HG03432 (cell line): ENCODE measurements at regions not wholly inside any gene's neighbourhood (a gene's known extent, or its start where the extent isn't known, plus 50 kb on each side); places are given as distances from the start of the nearest gene placed in this dataset.
"Not testable (repeated sequence)": the region's sequence is repeated elsewhere in the genome, so short reads cannot be mapped to it uniquely, and the experiment has no call there.

Experiments
- ATAC-seq: cut with Tn5 transposase; IDR thresholded peaks from one replicate; pipeline ENCODE4 v1.9.1; 2021; ENCODE audit warnings: mild to moderate bottlenecking, moderate library complexity; ENCODE audit not compliant: unreplicated experiment

DNA sequence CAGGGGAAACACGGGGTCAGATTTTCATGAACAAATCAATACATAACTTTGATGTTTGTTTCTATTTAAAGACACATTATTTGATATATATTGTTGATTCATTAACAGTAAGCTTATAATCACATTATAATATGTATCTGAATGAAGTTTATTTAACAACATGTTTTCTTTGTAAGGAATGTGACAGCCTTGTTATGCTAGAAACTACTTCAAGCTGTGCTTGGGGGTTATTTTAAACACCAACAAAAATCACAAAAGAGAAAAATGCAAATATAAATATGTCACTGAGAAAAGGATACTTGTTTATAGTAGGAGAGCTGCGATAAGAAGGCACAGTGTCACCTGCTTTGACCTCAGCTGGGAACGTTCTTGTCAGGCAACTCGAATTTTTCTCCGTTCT is 354.6 kb upstream of the AGA start:
- ATAC-seq: no peak

DNA sequence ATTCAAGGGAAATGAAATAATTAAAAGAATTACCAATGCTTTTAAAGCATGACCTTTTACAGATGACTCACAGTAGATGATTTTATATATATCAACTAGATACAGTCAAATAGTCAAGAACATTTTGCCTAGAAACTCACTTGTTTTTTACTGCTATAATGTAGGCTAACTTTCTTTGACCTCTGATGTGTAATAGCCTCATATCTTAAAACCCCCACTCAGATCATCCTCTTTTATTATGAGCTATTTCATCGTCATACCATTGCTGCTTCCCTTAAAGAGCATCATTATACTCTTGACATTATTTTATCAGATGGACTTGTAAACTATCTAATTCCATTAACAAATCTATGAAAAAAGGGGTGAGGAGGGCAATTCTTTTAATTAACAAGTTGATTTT is 355.9 kb upstream of the AGA start:
- ATAC-seq: no peak

DNA sequence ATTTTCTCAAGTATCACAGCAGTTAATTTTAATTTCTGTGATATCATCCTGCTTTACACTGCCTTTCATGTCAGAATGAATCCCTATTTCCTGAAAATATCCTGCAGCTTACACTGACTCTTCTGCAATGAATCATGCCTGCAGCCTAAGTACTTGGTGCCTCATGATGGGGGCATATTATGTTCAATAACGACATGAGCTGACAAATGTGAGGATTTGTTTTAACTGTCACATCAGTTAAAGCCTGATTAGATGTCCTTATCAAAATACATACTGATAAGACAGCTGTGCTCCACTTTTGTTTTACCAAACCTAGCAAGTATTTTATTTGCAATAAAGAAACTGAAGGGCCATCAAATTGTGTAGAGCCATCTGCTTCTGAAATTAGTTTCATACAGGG is 359.9 kb upstream of the AGA start:
- ATAC-seq: no peak

DNA sequence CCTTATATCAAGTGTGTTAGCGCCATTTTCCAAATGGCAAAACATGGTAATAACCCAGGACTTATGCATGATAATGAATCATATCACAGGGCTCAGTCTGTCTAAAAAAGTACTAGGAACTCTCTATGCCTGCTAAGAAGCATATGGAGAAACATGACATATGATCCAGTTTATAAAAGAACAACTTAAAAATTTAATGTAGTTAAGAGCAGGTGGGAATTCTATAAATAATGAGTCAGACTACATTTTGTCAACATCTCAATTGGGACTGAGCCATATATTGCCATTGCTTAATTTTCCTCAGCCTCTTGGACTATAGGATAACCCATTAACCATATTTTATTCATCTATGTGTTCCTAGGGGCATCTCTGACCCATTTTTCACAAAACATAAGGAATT is 360.4 kb upstream of the AGA start:
- no peak for ATAC-seq

DNA sequence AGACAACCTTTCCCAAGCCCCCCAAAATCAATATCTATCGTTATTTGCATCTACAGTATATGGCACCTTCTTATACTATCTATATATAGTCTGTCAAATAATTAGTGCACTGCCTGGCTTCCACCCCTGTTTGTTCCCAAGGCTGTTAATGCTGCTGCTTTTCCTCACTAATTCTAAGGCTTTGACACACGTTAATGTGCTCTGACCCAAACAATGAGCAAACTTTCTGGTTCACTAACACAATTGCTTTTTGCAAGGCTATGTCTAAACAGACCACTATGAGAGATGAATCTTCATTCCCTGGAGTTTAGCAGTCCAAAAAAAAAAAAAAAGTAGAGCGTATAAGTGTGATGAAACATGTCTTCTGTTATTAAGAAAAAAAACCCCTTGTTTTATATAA is 360.9 kb upstream of the AGA start:
- no peak for ATAC-seq

DNA sequence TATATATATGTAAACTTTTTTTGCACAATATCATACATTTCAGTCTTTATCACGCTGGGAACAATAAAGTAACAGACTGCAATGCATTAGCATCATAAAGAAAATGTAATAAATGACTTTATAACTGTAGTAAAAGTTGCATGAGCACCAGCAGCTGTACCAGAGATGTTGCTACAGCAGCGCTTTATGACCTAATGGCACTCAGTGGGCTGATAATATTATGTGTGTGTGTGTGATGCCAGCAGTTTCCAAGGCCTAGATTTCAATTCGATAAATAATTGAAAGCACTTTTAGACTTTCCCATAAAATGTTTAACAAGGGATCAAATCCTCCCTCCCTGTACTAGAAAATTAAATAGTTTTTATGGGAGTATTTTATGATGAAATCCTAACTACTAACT is 367.6 kb upstream of the AGA start:
- no peak for ATAC-seq

DNA sequence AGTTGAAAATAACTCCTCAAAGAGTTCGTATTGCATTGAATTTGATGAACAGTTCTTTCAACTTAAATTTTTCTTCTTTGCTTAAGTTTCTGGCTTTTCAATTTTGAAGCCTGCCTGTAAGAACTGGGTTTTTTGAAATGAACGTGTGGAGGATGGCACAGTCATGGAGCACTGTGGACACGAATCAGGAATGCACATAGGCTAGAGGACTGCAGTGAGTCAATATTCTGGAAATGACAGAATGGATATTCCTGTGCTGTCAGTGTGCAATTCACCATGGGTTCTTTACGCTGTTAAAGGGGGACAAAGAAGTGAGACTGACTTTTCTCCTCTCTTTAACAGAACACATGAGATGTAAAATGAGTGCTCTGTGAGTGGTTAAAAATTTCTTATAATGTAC is 368.0 kb upstream of the AGA start:
- ATAC-seq: no peak

DNA sequence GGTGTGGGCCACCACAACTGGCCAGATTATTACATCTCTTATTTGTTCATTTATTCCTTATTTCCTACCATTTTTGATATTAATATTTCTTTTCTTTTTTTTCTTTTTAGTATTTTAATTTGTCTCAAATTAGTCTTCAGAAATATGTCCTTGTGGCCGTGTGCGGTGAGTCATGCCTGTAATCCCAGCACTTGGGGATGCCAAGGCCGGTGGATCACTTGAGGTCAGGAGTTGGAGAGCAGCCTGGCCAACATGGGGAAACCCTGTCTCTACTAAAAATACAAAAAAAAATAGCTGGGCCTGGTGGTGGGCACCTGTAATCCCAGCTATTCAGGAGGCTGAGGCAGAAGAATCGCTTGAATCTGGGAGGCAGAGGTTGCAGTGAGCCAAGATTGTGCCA is 376.2 kb upstream of the AGA start:
- ATAC-seq: not testable (repeated sequence)

DNA sequence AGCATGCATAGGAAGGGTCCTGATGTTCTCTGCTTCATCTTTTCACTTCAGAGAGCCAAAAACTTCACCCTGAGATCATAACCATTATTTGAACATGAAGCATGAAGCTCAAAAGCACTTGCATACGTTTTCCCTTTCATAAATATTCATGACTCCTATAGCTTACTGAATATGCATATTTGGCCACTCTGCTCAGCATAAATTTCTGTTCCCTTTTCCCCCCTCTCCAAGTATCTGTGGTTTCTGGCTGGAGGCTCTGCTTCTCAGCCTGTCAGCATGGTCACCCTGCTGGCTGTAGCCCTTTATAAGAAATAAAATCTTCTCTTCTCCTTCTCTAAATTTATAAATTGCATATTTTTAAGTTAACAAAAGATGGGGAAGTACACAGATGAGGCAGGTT is 384.7 kb upstream of the AGA start:
- ATAC-seq: no peak

DNA sequence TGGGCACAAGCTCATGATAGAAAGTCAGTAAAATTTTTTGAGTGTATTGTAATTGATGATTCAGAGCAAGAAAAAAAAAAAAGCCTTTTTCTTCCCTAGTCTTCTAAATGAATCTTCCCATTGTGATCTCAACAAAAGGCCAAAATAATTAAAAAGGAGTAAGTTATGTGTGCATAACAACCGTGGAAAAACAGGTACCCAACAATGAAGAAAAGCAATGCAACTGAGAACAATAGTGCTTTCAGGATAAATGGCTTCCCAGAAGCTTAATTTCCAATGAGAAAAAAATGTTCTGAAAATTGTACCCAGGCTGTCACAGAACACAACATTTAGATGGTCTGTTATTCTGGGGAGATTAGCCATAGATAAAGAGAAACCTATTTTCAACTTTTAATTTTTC is 399.0 kb upstream of the AGA start:
- no peak for ATAC-seq

DNA sequence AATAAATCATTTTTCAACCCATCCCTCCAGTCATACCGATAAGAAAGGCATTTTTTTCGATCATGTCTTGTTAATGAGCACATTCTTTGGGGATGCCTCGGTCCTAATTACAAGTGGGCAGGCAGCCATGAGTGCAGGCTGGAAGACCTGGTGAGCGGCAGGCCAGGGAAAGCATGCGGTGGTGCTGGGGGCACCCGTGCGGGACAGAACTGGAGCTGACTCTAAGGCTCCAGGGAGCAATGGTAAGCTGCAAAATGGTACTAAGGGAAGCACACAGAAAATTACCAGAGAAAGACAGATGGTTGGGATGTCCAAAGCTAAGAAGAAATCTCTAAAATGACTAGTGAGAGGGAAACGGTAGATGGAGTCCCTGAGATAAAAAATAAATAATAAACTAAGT is 411.0 kb upstream of the AGA start:
- ATAC-seq: no peak

DNA sequence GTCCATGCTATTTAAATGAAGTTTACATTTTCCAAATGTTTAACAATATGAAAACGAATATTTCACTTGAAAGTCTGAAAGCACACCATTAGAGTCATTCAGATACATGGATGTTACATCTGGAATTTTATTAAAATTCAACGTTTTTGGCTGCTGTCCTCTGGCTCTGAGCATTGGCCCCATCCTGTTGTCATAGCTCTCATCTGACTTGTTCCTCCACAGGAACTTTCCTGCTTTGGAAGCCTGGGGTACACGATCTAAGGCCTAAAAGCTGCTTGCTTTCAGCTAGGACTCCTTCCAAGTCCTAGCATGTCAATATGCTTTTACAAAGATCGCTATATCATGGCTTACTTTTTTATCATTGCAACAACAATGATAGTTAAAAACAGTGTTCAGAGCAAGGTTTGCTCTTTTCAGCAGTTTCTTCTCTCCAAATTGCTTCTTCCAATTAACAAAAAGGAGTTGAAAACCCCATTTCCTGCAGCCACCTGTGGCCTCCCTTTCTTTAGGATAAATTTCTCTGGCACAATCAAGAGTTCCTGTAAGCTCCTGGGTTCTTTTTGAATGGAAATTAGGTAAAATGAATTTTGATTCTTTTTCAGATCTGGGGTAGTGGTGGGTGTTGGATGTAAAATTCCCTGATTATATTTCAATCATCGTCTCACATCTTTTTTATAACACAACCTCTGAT is 413.4 kb upstream of the AGA start:
- no peak for ATAC-seq

DNA sequence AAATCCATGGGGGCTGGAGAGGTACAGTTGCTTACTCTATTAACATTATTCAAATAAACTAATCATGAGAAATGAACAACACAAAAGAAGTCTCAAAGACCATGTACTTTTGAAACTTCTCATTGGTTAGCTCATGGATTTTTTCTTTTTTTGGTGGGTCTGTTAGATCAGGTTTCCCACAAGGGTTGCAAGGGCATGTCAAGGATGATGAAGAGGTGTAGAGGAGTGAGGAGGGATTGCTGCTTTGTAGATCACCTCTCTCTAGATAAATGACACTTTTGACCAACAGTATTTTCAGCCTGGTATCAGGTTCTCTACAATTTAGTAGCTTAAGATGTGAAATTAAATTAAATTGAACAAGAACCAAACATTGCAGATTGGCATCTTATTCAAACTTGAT is 417.9 kb upstream of the AGA start:
- ATAC-seq: no peak

DNA sequence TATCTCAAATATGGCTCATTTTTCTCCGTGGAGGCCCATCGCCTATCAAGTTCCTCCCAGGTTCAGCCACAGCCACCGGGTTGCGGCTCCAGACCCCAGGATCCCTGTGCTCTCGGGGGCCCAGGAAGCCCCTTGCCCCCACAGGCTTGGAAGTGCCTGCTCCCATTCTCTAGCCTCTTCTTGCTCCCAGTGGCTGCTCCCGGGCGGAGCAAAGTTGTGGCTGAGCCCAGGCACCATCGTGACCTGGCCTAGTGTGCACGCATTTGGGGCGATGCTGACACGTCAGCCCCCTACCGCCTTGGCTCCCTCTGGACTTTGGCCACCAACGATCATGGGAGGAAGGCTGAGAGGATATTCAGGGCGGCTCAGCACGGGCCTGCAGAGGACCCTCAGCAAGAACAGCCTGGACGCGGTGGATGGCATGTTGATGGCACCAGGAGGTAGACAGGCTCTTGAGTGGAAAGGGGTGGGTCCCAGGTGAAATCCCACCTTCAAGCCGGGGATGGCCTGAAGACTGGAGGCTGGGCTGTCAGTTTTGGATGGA is 419.4 kb upstream of the AGA start:
- ATAC-seq: no peak

DNA sequence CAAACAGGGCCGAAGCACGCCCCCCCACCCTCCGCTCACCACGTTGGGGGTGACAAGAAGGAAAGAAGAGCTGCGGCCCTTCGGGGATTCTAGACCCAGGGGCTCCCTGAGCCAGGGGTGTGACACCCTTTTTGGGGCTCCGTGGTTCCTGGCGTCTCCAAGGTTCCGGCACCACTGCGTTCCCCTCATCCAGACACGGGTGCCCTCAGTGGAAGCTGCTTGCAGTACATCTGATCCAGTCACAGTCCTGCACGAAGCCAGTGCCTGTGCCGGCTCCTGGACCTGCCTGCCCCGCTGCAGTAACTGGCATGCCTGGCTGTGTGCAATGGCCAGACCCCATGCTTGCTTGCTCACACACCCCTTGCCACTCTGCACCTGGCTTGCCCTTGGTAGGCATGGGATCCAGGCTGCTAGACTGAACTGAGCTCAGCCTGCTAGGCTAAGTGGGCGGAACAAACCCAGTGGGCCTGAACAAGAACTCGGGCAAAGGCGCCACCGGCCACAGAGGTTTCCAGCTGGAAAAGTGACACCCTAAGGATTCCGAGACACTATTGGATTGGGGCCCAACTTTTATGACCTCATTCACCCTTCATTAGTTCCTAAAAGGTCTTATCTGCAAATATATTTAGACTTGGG is 420.4 kb upstream of the AGA start:
- ATAC-seq: no peak

DNA sequence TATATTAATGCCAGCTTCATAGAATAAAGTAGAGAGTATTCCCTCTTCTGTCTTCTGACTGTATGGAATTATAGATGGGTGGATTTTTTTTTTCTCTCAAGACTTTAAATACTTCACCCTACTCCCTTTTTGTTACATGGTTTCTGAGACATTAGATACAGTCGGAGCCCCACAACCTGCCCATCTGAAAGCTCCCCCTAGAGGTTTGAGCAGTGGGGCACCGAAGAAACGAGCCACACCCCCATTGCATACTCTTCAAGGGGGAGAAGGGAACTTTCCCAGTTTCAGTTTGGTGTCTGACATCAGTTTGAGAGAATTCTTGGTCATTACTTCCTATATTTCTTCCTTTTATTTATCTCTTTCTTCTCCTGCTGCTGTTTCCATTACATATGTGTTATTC is 437.6 kb upstream of the AGA start:
- peak; percentile 69 for ATAC-seq

DNA sequence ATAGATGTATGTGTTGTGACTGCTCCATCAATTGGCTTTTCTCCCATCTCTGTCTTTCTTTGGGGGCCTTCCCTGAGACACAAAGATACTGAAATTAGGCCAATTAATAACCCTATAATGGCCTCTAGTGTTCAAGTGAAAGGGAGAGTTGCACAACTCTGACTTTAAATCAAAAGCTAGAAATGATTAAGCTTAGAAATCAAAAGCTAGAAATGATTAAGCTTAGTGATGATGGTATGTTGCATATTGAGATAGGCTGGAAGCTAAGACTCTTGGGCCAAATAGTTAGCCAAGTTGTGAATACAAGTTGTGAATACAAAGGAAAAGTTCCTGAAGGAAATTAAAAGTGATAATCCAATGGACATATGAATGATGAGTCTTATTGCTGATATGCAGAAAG is 452.9 kb upstream of the AGA start:
- ATAC-seq: no peak

DNA sequence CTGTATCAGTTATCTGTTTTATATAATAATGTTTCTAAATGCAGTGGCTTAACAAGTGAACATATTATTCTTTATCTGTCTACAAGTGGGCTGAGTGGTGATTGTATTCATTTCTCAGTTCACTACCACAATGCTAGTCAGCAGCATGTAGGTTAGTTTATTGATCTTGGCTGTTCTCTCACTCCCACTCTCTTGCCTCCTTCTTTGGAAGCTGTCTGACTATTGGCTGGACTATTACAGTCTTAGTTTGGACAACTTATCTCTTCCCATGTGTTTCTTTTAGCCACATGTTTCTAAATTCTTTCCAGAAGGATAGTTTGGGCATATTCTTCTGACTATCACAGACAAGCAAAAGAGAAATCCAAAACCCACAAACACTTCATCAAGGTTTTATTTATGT is 459.5 kb upstream of the AGA start:
- ATAC-seq: no peak

DNA sequence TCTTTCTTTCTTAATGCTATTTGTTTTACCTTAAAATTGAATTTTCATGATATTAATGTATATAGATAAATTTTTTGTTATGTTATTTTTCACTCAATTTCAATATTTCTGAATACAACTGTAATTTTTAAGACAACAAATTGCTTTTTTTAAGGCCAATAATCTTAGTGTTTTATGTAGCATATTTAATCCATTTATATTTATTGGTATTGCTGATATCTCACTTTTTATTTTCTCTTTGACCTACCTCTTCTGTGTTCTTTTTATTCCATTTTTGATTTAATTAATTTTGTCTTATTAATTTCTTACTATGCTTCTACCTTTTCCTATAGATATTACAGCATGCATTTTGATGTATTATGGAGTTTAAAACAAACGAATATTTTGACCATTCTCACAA is 460.1 kb upstream of the AGA start:
- ATAC-seq: no peak

DNA sequence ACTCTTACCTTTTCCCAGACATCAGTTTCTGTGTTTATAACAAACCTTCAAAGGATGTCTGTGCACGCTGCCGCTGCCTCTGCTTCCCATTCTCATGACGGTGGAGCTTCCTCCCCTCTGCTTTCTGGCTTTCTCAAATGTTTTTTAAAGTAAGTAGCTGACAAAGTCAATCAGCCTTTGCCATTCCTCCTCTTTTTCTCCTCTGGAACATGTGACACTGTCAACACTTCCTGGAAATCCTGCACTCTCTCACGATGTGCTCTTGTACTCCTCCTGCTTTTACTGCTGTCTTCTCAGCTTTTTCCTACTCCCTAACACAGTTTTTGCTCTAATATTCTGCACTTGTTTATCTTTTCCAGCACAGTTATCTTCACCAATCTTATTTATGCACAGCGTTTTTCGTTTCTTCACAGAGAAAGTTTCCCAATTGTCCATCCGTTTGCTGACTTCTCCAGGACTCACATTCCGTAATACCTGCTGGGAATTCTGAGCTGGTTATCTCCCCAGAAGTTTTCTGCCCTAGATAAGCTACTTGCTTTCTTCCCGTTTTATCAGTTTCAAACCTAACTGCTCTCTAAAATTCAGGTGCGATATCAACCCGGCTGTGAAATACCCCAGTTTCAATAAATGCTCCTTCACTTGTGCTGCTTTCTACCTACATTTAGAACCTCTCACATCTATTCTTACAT is 465.6 kb upstream of the AGA start:
- no peak for ATAC-seq

DNA sequence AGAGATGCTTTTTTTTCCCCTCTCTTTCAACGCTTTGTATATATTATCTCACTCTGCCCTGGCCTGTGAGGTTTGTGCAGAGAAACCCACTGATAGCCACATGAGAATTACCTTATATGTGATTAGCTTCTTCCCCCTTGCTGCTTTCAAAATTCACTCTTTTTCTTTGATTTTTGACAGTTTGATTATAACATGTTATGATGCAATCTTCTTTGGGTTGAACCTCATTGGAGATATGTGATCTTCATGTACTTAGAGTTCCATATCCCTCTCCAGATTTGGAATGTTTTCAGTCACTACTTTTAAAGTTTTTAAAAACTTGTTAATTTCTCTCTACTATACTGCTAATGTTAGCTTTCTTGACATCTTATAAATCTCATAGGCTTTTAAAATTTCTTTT is 479.5 kb upstream of the AGA start:
- ATAC-seq: no peak

DNA sequence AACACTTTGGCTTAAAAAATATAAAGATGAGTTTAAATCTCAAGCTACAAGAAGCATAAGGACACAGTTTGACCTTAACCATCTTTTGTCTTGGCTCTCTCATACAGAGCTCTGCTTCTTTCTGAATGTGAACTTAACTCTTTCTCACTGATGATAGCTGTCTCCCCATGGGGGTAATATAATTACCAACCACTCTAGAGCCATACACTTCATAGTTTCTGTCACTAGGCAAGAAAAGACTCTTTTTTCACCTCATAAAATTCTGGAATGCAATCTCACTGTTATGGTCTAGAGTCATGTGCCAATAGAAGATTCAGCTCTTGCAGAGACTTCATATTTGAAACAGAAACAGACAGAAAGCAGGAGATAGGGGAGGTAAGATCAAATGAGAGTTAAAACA is 481.7 kb upstream of the AGA start:
- ATAC-seq: no peak
